Activated CD8-positive, alpha-beta T cell treated with anti-CD3 and anti-CD28 coated beads for 36 hours (primary cell): ENCODE measurements at regions not wholly inside any gene's neighbourhood (a gene's known extent, or its start where the extent isn't known, plus 50 kb on each side); places are given as distances from the start of the nearest gene placed in this dataset.

Source experiments
- ATAC-seq: fragments of 200-7000 bp; cut with Tn5 transposase; one replicate; pipeline ENCODE4 v1.10.0; 2021; ENCODE audit warnings: mild to moderate bottlenecking, moderate library complexity
- CTCF ChIA-PET: fragments of 350-600 bp; sonication (Branson Sonifier 250); formaldehyde crosslinking; loops from one replicate; lab custom pipeline; 2021; ENCODE audit warnings: antibody characterized with exemption; lab: Charles Lee
- POLR2A ChIA-PET: fragments of 350-600 bp; sonication (Branson Sonifier 250); formaldehyde crosslinking; loops from one replicate; lab custom pipeline; 2021; ENCODE audit warnings: antibody characterized with exemption; lab: Charles Lee
- DNase-seq: peaks from one replicate; pipeline ENCODE4 v3.0.0-alpha.2; 2020
- H3K27ac Mint-ChIP-seq: one replicate; pipeline ENCODE4 v1.8.0; 2021; ENCODE audit warnings: mild to moderate bottlenecking, mixed read lengths
- H3K27me3 Mint-ChIP-seq: one replicate; pipeline ENCODE4 v1.8.0; 2021; ENCODE audit warnings: mixed read lengths
- H3K36me3 Mint-ChIP-seq: one replicate; pipeline ENCODE4 v1.8.0; 2021; ENCODE audit warnings: low read depth, mixed read lengths
- H3K4me1 Mint-ChIP-seq: one replicate; pipeline ENCODE4 v1.8.0; 2021; ENCODE audit warnings: low read depth, mixed read lengths
- H3K4me3 Mint-ChIP-seq: one replicate; pipeline ENCODE4 v1.8.0; 2021; ENCODE audit warnings: mild to moderate bottlenecking, moderate library complexity, mixed read lengths
- H3K9me3 Mint-ChIP-seq: one replicate; pipeline ENCODE4 v1.8.0; 2021; ENCODE audit warnings: mixed read lengths
- intact Hi-C: fragments of 100-400 bp; cut with micrococcal nuclease; formaldehyde crosslinking; loops from one replicate; pipeline ENCODE4 v1.10.0; 2022
- TF ChIP-seq, protein P1 (sequence below): fragments of 200-600 bp; IDR thresholded peaks from one replicate; pipeline ENCODE4 v1.8.0; 2022; ENCODE audit warnings: antibody characterized with exemption, mild to moderate bottlenecking

- no peaks in the 10 kb centered on the region for H3K4me1 Mint-ChIP-seq
- H3K36me3 Mint-ChIP-seq = no peaks in the 10 kb centered on the region
- no peaks in the 10 kb centered on the region for H3K9me3 Mint-ChIP-seq
- TF ChIP-seq, protein P1, sequence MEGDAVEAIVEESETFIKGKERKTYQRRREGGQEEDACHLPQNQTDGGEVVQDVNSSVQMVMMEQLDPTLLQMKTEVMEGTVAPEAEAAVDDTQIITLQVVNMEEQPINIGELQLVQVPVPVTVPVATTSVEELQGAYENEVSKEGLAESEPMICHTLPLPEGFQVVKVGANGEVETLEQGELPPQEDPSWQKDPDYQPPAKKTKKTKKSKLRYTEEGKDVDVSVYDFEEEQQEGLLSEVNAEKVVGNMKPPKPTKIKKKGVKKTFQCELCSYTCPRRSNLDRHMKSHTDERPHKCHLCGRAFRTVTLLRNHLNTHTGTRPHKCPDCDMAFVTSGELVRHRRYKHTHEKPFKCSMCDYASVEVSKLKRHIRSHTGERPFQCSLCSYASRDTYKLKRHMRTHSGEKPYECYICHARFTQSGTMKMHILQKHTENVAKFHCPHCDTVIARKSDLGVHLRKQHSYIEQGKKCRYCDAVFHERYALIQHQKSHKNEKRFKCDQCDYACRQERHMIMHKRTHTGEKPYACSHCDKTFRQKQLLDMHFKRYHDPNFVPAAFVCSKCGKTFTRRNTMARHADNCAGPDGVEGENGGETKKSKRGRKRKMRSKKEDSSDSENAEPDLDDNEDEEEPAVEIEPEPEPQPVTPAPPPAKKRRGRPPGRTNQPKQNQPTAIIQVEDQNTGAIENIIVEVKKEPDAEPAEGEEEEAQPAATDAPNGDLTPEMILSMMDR = no peak
- ATAC-seq (no peak), DNase-seq (no peak)
- H3K27ac Mint-ChIP-seq = no peak overlapping the region
- POLR2A ChIA-PET = no interaction called here
- no peaks in the 10 kb centered on the region for H3K27me3 Mint-ChIP-seq
- CTCF ChIA-PET = no interaction called here
- intact Hi-C loops = no loop called here
- H3K4me3 Mint-ChIP-seq = no peak overlapping the region
Observed at GRCh38 chr3:94308767-94309166, 245.9 kb downstream of the NSUN3 start.

DNA sequence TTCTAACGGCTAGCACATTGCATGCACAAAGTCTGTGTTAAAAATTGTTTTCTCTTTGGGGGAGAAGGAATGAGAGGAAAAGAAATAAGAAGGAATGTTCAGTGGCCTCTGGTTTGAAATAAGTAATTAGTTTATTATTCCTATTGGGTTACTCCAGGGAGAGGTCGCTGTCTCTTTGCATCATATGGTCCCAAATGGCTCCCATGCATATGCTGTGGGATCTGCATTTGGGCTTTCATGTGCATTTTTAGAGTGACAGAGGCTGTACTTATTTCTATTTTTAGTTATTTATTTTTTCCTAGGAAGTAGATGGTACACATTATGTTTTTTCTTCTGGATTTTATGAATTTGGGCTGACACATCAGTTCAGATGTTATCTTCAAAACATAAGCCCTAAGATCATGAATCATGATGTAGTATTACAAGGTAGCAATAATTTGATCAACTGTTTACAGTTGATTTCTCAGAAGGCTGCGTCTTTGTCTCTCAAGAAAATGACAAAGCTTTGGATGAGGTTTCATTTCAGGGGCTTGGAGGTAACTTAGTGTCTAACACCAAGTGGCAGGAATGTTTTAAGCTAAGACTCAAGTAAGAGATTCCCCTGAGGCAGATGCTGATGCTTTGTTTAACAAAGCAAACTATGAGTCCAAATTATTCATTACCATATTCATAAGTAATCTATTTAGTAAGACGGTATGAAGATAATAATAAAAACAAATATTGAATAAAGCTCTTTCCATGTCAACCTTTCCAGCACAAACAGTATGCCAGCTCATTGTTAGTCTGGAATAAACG is 247.7 kb downstream of the NSUN3 start:
- CTCF ChIA-PET = no interaction called here
- Mint-ChIP-seq H3K27ac (no peak overlapping the region), H3K4me1 (no peaks in the 10 kb centered on the region), H3K4me3 (no peak overlapping the region), H3K9me3 (no peaks in the 10 kb centered on the region), H3K36me3 (no peaks in the 10 kb centered on the region), H3K27me3 (no peaks in the 10 kb centered on the region)
- intact Hi-C loops = no loop called here
- ATAC-seq = no peak
- POLR2A ChIA-PET = no interaction called here
- no peak for DNase-seq
- TF ChIP-seq, protein P1 = no peak

DNA sequence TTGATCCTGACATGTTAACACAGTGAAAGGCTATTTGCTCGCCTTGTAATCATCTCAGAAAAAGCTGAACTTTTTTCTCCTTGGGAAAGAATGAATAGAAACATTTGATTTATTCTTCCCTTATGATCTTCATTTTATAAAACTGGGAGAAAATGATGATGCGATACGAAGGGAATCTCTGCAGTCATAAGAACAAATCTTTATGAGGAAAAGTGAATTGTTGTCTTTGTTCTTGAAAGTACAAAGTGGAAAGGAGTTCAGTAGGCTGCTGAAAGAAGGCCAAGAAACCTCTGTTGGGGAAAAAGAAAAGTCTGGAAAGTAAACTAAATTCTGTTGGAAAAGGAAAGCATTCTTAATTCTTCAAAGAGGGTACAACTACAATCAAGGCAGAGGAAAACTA is 248.8 kb downstream of the NSUN3 start:
- no peak overlapping the region for H3K4me3 Mint-ChIP-seq
- TF ChIP-seq, protein P1 = no peak
- CTCF ChIA-PET = no interaction called here
- ATAC-seq = no peak
- no peaks in the 10 kb centered on the region for H3K4me1 Mint-ChIP-seq
- POLR2A ChIA-PET = no interaction called here
- intact Hi-C loops = no loop called here
- no peaks in the 10 kb centered on the region for H3K27me3 Mint-ChIP-seq
- no peaks in the 10 kb centered on the region for H3K9me3 Mint-ChIP-seq
- DNase-seq = no peak
- no peaks in the 10 kb centered on the region for H3K36me3 Mint-ChIP-seq
- no peak overlapping the region for H3K27ac Mint-ChIP-seq

DNA sequence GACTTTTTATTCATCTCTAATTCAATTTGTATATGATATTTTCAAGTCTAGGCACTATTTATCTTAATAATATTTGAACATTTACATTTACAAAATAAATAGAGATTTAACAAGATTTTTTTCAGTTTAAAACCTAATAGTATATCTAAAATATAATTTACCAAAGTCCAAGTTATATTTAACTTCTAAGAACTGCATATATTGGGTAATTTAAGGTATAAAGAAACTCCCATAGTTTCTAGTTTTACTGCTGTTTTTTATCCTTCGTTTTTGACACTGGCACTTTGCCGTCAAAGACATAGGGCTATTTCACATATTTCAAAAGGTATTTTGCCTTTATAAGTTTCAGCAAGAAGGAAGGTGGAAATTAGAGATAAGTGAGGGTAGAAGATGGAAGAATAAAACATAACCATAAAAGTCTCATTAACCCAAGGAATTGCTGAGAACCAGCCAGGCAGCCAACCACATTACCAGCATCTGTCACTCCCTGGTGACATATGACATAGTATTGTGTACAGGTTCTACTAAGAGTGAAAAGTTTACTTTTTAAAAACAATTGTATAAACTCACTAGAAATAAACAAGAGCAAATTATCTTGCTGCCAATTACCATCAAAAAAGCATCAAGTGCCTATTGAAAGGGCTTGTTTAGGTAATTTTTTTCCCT is 251.5 kb downstream of the NSUN3 start:
- Mint-ChIP-seq H3K9me3 (no peaks in the 10 kb centered on the region), H3K36me3 (no peaks in the 10 kb centered on the region), H3K4me1 (no peaks in the 10 kb centered on the region), H3K4me3 (no peak overlapping the region), H3K27me3 (no peaks in the 10 kb centered on the region), H3K27ac (no peak overlapping the region)
- POLR2A ChIA-PET = no interaction called here
- ATAC-seq (no peak), DNase-seq (no peak)
- TF ChIP-seq, protein P1 = no peak
- CTCF ChIA-PET = no interaction called here
- intact Hi-C loops = no loop called here

GRCh38 chr3:94317017-94317416 is 254.2 kb downstream of the NSUN3 start:
- TF ChIP-seq, protein P1 = no peak
- H3K27ac Mint-ChIP-seq = no peak overlapping the region
- no peak for DNase-seq
- no peaks in the 10 kb centered on the region for H3K27me3 Mint-ChIP-seq
- H3K9me3 Mint-ChIP-seq = no peaks in the 10 kb centered on the region
- CTCF ChIA-PET = no interaction called here
- POLR2A ChIA-PET = no interaction called here
- ATAC-seq = no peak
- H3K4me3 Mint-ChIP-seq = no peak overlapping the region
- H3K36me3 Mint-ChIP-seq = no peaks in the 10 kb centered on the region
- H3K4me1 Mint-ChIP-seq = no peaks in the 10 kb centered on the region
- intact Hi-C loops = no loop called here
